CD4-positive, CD25-positive, alpha-beta regulatory T cell (primary cell): ENCODE measurements at regions not wholly inside any gene's neighbourhood (a gene's known extent, or its start where the extent isn't known, plus 50 kb on each side); places are given as distances from the start of the nearest gene placed in this dataset.

ENCODE experiments used
- ATAC-seq, 2 donors: fragments of 150-1000 bp; cut with Tn5 transposase; one replicate each; pipeline ENCODE4 v1.10.0; 2021; ENCODE audit warnings: low read depth in 2 of 2, moderate number of reproducible peaks in 2 of 2, moderate library complexity in 1 of 2
- DNase-seq, 3 donors: peaks; one replicate each; pipeline versions ENCODE4 v3.0.0 to v3.0.0-alpha.2; 2012 to 2022; ENCODE audit warnings: mixed read lengths in 1 of 3
- H3K27ac ChIP-seq: one replicate; pipeline ENCODE4 v1.7.0; 2013; ENCODE audit warnings: mild to moderate bottlenecking, low read length; ENCODE audit not compliant: insufficient read depth, poor library complexity, severe bottlenecking
- H3K27me3 ChIP-seq: one replicate; pipeline ENCODE4 v1.7.0; 2013; ENCODE audit warnings: low read length; ENCODE audit not compliant: control insufficient read depth, insufficient read depth
- H3K36me3 ChIP-seq: one replicate; pipeline ENCODE4 v1.7.0; 2013; ENCODE audit warnings: mild to moderate bottlenecking, low read length, moderate library complexity; ENCODE audit not compliant: control insufficient read depth, insufficient read depth
- H3K4me1 ChIP-seq: 2 replicates; pipeline ENCODE4 v1.7.0; 2013; ENCODE audit warnings: mild to moderate bottlenecking, low read length; ENCODE audit not compliant: insufficient read depth, control insufficient read depth, poor library complexity, severe bottlenecking
- H3K4me3 ChIP-seq: one replicate; pipeline ENCODE4 v1.7.0; 2013; ENCODE audit warnings: low read depth, mild to moderate bottlenecking, low read length, moderate library complexity
- H3K9me3 ChIP-seq, 2 experiments: 1 replicate in 1 of 2; 2 replicates in 1 of 2; pipeline ENCODE4 v1.7.0; 2013; ENCODE audit warnings: low read length in 2 of 2, mild to moderate bottlenecking in 1 of 2, moderate library complexity in 1 of 2; ENCODE audit not compliant: control insufficient read depth in 2 of 2
- H3K27ac Mint-ChIP-seq, 3 donors: one replicate each; pipeline ENCODE4 v1.8.0; 2020 to 2022; ENCODE audit warnings: mild to moderate bottlenecking in 3 of 3, mixed read lengths in 3 of 3, moderate library complexity in 2 of 3
- H3K27me3 Mint-ChIP-seq: one replicate; pipeline ENCODE4 v1.8.0; 2022; ENCODE audit warnings: mild to moderate bottlenecking, mixed read lengths
- H3K36me3 Mint-ChIP-seq: one replicate; pipeline ENCODE4 v1.8.0; 2020; ENCODE audit warnings: mixed read lengths
- H3K4me1 Mint-ChIP-seq, 4 donors: one replicate each; pipeline ENCODE4 v1.8.0; 2020 to 2022; ENCODE audit warnings: mixed read lengths in 4 of 4, mild to moderate bottlenecking in 1 of 4
- H3K4me3 Mint-ChIP-seq, 4 donors: one replicate each; pipeline ENCODE4 v1.8.0; 2020 to 2022; ENCODE audit warnings: mild to moderate bottlenecking in 4 of 4, mixed read lengths in 4 of 4, moderate library complexity in 3 of 4
- H3K9me3 Mint-ChIP-seq, 7 donors: one replicate each; pipeline ENCODE4 v1.8.0; 2020 to 2022; ENCODE audit warnings: mixed read lengths in 7 of 7, mild to moderate bottlenecking in 3 of 7, moderate library complexity in 2 of 7

GRCh38 chr6:119459207-119459974 is 109.8 kb upstream of the MAN1A1 start:
- Histone ChIP-seq H3K27me3 (peaks cover 2% of the 10 kb centered on the region), H3K4me1 (peaks cover 23% of the 10 kb centered on the region), H3K4me3 (no peak overlapping the region), H3K36me3 (no peaks in the 10 kb centered on the region), H3K27ac (no peak overlapping the region), H3K9me3 (peaks cover 3 to 10% of the 10 kb centered on the region in 2 experiments)
- DNase-seq (peak in 1 of 3 donors; percentile 45), ATAC-seq (no peak)
- Mint-ChIP-seq H3K36me3 (no peaks in the 10 kb centered on the region), H3K27ac (no peak overlapping the region), H3K4me3 (no peak overlapping the region), H3K9me3 (peaks cover 3 to 12% (median 6%) of the 10 kb centered on the region in 7 donors), H3K27me3 (no peaks in the 10 kb centered on the region), H3K4me1 (peaks cover 10 to 26% (median 19%) of the 10 kb centered on the region in 4 donors)

DNA sequence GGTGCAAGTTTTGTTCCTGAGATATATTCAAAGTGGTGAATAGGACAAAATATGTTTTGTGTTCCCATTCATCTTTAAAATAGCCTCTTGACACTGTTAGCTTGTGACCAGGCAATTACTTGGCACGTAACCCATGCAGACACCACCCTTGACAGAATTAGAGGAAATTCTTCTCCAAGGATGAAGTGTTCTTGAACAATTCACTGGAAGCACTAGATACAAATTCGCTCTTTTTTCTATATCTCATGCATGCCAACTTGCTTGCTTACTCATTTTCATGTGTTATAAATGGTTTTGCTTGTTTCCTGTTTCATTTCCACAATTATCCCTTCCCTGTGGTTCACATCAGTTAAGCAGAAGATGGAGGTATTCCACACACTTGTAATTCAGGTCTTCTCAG is 105.2 kb upstream of the MAN1A1 start:
- DNase-seq (no peak), ATAC-seq (no peak)
- Histone ChIP-seq H3K27ac (no peak overlapping the region), H3K27me3 (peaks cover 2% of the 10 kb centered on the region), H3K9me3 (no peaks in the 10 kb centered on the region), H3K36me3 (no peaks in the 10 kb centered on the region), H3K4me3 (no peak overlapping the region), H3K4me1 (no peaks in the 10 kb centered on the region)
- Mint-ChIP-seq H3K27ac (no peak overlapping the region), H3K36me3 (no peaks in the 10 kb centered on the region), H3K4me1 (peaks cover 0 to 6% (median under 1%) of the 10 kb centered on the region in 4 donors), H3K9me3 (peaks cover 0 to 2% (median 0%) of the 10 kb centered on the region in 7 donors), H3K4me3 (no peak overlapping the region), H3K27me3 (no peaks in the 10 kb centered on the region)

GRCh38 chr6:119453242-119454200 is 104.0 kb upstream of the MAN1A1 start:
- no peaks in the 10 kb centered on the region for H3K4me1 ChIP-seq
- no peaks in the 10 kb centered on the region for H3K36me3 ChIP-seq
- no peak for DNase-seq
- ATAC-seq, result no peak
- Mint-ChIP-seq H3K4me3 (no peak overlapping the region), H3K27ac (peak overlapping the region in 1 of 3 donors; percentile 1), H3K36me3 (no peaks in the 10 kb centered on the region), H3K4me1 (peaks cover 0 to 2% (median 0%) of the 10 kb centered on the region in 4 donors), H3K27me3 (no peaks in the 10 kb centered on the region), H3K9me3 (peaks cover 0 to 2% (median 0%) of the 10 kb centered on the region in 7 donors)
- H3K27ac ChIP-seq, result no peak overlapping the region
- H3K4me3 ChIP-seq, result no peak overlapping the region
- peaks cover 2% of the 10 kb centered on the region for H3K27me3 ChIP-seq
- H3K9me3 ChIP-seq, result no peaks in the 10 kb centered on the region

DNA sequence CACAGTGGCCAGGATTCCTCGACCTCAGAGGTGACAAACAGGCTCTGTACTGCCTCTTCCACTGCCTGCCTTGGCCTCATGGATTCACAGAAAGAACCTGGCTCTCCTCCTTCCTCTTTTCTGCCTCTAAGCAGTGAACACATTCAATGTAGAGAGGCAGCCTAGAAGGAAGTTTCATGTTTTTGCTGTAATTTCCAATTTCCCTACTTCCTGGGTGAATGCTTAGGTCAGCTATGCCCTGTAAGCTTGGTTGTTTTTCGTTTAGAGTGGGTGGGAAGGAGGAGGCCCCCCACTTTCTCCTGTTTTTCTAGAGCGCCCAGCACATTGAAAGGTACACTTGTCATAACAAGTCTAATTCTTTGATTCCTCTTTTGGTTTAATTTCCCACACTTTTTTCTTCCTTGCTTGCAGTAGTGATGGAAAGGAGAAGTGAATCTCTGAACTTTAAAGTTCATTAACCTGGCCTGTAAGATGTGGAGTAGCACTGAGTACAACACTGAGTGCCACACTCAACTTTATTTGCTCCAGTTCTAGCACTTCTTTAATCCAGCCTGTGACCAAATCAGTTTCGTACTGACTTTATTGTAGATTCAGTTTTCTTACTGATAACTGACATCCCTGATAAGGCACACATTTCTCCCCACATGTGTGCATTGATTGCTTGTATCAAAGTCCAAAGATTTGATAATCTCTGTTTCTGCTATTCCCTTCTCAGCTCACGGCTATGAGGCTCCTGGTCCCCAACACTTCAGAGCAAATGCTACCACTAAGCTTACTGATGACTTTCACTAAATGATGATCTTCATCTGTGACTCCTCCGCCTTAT is 100.0 kb upstream of the MAN1A1 start:
- Histone ChIP-seq H3K36me3 (no peaks in the 10 kb centered on the region), H3K27me3 (no peaks in the 10 kb centered on the region), H3K4me3 (no peak overlapping the region), H3K4me1 (no peaks in the 10 kb centered on the region), H3K9me3 (no peaks in the 10 kb centered on the region), H3K27ac (no peak overlapping the region)
- Mint-ChIP-seq H3K27ac (no peak overlapping the region), H3K4me1 (peaks cover 0 to 4% (median 1%) of the 10 kb centered on the region in 4 donors), H3K9me3 (peaks cover 0 to 2% (median 0%) of the 10 kb centered on the region in 7 donors), H3K36me3 (no peaks in the 10 kb centered on the region), H3K4me3 (no peak overlapping the region), H3K27me3 (no peaks in the 10 kb centered on the region)
- no peak for ATAC-seq
- DNase-seq, result no peak

GRCh38 chr6:119447921-119448320 is 98.4 kb upstream of the MAN1A1 start:
- Mint-ChIP-seq H3K27me3 (no peaks in the 10 kb centered on the region), H3K36me3 (no peaks in the 10 kb centered on the region), H3K9me3 (peaks cover 0 to 3% (median 0%) of the 10 kb centered on the region in 7 donors), H3K27ac (no peak overlapping the region), H3K4me3 (no peak overlapping the region), H3K4me1 (peaks cover 2 to 12% (median 10%) of the 10 kb centered on the region in 4 donors)
- H3K27ac ChIP-seq, result no peak overlapping the region
- H3K4me1 ChIP-seq, result peaks cover 1% of the 10 kb centered on the region
- no peaks in the 10 kb centered on the region for H3K27me3 ChIP-seq
- H3K4me3 ChIP-seq, result no peak overlapping the region
- H3K36me3 ChIP-seq, result no peaks in the 10 kb centered on the region
- no peak for ATAC-seq
- H3K9me3 ChIP-seq, result no peaks in the 10 kb centered on the region
- no peak for DNase-seq

GRCh38 chr6:119446609-119447008 is 97.0 kb upstream of the MAN1A1 start:
- H3K4me3 Mint-ChIP-seq, result no peak overlapping the region
- H3K4me1 ChIP-seq, result peaks cover 7% of the 10 kb centered on the region
- no peak for ATAC-seq

DNA sequence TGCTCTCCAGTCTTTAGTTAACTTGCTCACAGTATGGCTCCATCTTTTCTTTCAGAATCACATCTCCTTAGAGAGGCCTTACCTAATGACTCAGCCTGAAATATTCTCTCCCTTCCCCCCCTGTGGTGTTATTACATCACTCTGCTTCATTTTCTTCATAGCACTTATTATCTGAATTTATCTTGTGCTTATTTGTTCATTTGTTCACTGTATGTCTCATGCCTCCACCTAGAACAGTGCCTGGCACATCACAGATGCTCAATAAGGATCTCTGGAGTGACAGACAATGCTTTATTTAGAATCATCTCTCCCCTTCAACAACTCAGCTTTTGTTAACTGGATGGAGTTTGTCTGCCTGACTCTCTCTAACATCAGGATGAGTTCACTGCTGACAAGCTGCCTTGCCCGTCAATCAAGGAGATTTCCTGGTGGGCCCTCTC is 96.6 kb upstream of the MAN1A1 start:
- peak in 1 of 3 donors; percentile 51 for DNase-seq
- no peak overlapping the region for H3K4me3 Mint-ChIP-seq

More at GRCh38 chr6:119446609-119447008, 97.0 kb upstream of the MAN1A1 start:
- Mint-ChIP-seq H3K27ac (no peak overlapping the region), H3K27me3 (no peaks in the 10 kb centered on the region), H3K36me3 (no peaks in the 10 kb centered on the region), H3K9me3 (peaks cover 0 to 3% (median under 1%) of the 10 kb centered on the region in 7 donors), H3K4me1 (peaks cover 6 to 14% (median 12%) of the 10 kb centered on the region in 4 donors)
- no peak for DNase-seq
- Histone ChIP-seq H3K36me3 (no peaks in the 10 kb centered on the region), H3K27ac (no peak overlapping the region), H3K4me3 (no peak overlapping the region), H3K27me3 (no peaks in the 10 kb centered on the region), H3K9me3 (no peaks in the 10 kb centered on the region)

More for the DNA sequence above, 96.6 kb upstream of the MAN1A1 start:
- no peak overlapping the region for H3K27ac ChIP-seq
- H3K27me3 ChIP-seq, result no peaks in the 10 kb centered on the region
- H3K4me1 Mint-ChIP-seq, result peaks cover 6 to 14% (median 12%) of the 10 kb centered on the region in 4 donors
- H3K4me3 ChIP-seq, result no peak overlapping the region
- no peaks in the 10 kb centered on the region for H3K9me3 ChIP-seq
- ATAC-seq, result no peak
- H3K27ac Mint-ChIP-seq, result no peak overlapping the region
- H3K36me3 ChIP-seq, result no peaks in the 10 kb centered on the region
- no peaks in the 10 kb centered on the region for H3K36me3 Mint-ChIP-seq
- peaks cover 7% of the 10 kb centered on the region for H3K4me1 ChIP-seq
- peaks cover 0 to 3% (median 1%) of the 10 kb centered on the region in 7 donors for H3K9me3 Mint-ChIP-seq
- no peaks in the 10 kb centered on the region for H3K27me3 Mint-ChIP-seq
